Stimulated activated CD4-positive, alpha-beta T cell treated with anti-CD3 and anti-CD28 coated beads, Interleukin-2, amount 100 ng/mL, for 48 hours (primary cell): ENCODE measurements at regions not wholly inside any gene's neighbourhood (a gene's known extent, or its start where the extent isn't known, plus 50 kb on each side); places are given as distances from the start of the nearest gene placed in this dataset.
"Not testable (repeated sequence)": the region's sequence is repeated elsewhere in the genome, so short reads cannot be mapped to it uniquely, and the experiment has no call there.

Experiments used
- DNase-seq, 2 donors: peaks; one replicate each; pipeline ENCODE4 v3.0.0-alpha.2; 2020

DNA sequence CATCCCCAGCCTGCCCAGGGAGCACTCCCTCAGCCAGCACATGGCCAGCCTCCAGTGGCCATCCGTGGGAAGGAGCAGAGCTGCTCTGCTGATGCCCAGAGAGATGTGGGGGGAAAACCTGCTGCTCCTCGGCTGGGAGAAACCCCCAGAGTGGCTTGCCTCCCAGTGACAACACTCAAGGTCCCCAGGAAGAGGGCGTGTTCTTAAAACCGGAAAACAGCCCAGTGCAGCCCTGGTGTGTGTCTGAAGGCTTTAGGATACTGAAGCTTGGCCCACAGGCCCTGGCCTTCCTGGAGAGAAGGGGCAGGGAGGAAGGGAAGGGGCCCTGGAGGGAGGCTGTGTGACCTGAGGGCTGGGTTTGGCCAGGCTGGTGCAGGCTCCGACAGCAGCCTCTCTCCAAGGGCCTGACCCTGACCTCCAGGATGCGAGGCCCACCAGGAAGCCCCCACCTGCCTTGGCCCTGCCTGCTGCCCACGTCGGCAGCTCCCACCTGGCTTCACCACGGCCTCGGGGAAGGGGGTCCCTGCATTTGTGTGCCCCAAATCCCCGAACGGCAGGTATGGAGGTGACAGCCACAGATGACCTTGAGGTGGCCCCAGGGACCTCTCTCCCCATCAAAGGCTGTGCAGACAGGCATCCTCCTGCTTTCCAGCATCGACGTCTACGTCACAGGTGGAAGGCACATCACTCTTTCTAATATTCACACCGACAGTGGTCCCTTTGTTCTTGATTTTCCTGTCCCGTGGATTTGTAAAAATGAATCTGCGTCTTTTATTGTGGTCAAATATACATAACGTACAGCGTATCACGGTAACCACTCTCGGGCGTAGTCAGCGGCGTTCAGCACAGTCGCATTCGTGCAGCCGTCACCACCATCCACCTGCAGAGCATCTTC is 190.0 kb upstream of the C14orf180 start:
- no peak for DNase-seq

DNA sequence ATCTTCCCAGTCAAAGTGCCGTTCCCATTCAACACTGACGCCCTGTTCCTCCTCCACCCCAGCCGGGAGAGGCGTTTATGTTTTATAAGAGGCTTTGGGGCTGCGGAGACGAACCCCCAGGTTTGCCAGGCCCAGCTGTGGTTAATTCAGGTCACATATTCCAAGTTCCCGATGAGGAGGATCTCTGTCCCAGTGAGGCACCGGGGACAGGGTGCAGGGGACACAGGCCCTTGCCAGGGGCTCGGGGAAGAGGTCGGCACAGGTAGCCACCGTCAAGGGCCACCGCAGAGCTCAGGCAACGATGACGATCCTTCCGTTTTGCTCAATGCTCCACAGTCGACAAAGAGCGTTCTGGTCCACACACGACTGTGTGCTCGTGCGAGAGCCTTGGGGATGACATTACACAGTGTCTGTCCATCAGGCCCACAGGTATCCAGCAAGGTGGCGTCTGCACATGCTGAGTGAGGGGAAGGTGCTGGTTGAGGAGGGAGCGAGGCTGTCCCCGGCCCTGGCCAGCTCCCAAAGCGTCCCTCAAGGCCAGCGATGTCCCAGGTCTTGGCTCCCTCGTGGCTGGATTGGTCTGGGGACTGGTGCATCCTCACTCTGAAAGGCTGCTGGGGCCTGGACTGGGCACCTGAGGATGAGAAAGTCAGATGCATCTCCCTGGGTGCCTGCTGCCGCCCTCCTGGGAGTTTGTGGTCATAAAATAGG is 189.2 kb upstream of the C14orf180 start:
- no peak for DNase-seq

DNA sequence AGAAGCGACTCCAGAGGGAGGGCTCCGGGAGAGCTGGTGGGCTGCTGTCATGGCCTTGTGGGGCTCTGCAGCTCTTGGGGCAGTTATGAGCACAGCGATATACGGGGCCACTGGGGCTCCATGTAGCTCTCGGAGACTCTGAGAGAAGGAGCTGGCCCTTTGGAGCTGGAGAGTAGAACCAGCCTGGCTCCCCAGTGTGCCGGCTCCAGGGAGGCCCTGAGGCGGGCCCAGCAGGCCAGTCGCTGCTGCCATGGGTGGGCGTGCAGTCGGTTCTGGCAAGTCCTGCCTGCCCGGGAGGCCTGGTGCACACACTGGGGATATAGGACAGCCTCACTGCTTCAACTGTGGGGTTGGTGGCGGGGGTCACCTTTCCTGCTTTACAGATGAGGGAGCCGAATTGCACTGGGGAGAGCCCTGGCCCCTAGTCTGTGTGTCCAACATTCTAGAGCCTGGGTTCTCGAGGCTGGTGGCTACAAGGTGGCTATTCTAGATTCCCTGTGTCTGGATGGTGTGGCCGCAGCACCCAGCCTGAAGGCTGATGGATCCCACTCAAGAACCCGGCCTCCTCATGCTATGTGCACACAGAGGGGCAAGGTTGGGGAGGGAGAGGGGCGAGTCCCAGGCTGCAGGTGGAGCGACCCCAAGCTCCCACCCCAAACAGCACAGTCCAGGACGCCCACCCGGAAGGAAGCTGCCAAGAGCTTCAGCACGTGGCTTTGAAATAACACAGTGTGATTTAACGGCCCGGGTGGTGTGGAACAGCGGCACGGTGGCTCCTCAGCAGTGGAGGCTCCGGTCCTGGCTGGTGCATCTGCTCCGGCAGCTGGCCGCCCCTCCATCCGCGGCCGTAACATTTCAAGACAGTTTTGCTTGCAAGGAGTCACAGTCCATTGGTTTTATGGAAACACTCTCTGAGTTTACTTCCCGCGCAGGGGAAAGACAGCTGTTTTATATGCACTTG is 188.3 kb upstream of the C14orf180 start:
- no peak for DNase-seq

DNA sequence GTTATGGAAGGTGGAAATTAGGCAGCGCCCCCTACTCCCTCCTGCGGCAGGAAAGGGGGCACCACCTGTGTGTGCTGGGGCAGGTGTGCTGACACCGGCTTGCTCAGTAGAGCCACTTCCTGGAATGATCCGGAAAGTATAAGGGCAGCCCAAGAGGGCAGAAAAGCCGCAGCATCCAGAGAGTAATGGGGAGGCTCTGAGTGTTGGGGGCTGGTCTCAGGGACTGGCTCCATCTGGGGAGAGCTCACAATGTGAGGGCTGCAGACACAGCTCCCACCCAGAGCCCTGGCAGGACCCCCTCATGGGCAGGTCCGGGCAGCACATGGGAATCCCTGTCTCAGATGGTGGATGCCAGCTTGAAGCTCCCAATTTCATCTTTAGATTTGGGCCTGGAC is 187.6 kb upstream of the C14orf180 start:
- DNase-seq = no peak

DNA sequence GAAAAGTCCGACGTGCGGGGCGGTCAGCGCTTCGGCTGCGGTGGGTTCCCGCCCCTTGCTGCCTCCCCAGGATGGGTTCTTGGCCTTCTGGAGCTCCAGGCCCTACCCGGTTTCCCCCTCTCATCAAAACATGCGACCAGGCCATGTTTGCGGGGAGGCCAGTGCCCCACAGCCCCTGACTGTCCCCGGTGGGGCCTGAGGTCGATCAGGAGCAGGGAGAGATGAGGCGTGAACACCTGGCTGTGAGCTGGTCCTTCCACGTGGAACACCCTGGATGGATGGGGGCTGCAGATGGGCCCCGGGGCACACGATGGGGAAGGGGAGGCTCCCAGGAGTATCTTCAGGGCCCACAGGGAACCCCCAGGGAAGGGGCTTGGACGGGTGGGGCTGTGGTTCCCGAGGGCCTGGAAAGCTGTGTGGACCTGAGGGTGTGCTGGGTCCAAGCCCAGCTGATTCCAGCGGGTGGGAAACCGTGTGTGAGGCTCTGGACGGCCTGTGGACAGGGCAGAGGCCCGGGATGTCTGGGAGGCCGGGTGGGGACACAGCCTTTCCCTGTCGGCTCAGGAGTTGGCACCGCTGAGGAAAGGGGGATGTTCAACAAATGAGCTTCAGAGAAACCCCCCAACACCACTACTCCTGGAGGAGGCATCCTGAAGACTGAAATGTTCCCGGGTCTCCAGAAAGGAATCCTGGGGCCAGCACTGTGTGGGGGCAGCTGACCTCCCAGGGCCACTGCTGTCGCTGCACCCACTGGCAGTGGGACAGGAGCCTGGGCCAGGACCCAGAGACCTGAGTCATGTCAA is 187.0 kb upstream of the C14orf180 start:
- no peak for DNase-seq

DNA sequence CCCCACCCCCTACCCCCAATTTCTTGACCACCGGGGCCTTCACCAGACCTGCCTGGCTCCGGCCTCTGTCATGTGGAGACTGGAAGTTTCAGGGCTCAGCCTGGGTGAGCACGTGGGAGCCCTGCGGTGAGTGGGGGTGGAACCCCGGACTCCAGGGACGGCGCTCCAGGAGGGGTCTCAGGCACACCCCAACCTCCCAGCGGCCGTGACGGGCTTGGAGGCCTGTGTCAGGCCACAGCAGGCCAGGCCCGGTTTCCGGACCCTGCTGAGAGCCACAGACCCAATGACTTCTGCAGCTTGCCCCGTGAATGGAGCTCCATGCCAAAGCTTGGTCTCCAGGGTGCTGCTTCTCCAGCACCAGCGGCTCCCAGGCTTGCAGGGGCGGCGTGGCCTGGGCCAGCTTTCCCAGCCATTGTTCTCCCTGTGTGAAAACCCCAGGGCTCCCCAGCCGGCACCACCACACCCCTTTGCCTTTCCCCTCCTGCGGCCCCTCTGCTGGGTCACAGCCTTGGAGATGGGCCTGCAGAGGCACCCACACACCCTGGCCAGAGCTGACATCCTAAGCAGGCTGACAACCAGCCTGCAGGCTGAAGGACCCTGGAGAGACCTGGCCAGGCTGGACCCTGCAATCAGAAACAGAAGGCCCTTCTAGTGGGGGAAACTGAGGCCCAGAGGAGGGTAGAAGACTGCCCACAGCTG is 186.2 kb upstream of the C14orf180 start:
- DNase-seq = no peak

DNA sequence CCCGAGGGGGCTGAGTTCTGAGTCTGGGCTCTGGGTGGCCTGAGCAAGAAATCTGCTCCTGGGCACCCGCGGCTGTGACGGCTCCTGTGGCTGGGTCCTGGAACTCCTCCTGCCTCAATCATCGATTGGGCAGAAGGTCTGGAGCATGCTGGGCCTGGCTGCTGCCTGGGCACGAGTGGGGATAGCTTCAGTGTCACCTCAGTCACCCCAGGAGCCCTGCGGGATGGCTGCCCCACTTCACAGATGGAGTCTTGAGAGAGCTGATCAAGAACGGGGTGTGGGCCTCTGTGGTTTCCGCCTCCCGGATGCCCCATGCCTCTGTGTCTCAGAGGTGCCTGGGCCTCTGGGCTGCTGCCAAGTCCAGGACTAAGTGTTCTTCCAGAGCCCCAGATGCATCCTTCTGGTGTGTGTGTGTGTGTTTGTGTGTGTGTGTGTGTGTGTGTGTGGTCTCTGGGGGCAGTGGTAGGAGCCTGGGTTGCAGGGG is 185.6 kb upstream of the C14orf180 start:
- DNase-seq = peak; percentile 24 to 29

DNA sequence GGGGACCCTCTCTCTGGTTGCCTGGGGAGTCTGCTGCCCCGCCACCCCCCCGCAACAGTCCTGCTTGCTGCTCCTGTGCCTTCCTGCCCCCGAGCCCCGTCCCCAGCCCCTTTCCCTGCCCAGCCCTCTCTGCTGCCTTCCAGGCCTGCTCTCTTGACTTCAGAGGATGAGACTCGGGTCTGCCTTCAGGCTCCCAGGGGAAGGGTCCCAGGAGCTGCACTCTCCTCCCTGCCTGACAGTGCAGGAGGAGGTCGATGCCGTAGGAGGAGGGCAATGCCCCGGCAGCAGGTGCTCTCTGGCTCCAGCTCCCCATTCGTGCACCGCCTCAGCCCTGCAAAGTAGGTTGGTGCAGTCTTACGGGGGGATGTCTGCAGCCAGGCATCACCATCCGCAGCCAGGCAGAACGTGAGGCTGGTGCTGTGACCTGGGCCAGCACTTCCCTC is 185.1 kb upstream of the C14orf180 start:
- DNase-seq = no peak

DNA sequence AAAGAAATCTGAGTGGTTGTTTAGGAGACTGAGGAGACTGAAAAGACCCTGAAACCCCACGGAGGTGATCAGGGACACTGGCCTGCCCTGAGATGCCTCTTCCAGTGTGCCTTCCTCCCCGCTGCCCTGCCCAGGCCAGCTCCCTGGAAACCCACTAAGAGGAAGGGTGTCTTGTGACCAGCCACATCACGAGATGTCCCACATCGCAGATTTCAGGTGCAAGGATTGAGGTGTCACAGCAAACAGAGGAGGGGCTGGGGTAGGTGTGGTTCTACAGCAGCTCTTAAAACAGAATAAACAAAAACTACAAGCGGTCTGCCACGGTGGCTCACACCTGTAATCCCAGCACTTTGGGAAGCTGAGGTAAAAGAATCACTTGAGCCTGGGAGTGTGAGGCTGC is 184.3 kb upstream of the C14orf180 start:
- no peak for DNase-seq

DNA sequence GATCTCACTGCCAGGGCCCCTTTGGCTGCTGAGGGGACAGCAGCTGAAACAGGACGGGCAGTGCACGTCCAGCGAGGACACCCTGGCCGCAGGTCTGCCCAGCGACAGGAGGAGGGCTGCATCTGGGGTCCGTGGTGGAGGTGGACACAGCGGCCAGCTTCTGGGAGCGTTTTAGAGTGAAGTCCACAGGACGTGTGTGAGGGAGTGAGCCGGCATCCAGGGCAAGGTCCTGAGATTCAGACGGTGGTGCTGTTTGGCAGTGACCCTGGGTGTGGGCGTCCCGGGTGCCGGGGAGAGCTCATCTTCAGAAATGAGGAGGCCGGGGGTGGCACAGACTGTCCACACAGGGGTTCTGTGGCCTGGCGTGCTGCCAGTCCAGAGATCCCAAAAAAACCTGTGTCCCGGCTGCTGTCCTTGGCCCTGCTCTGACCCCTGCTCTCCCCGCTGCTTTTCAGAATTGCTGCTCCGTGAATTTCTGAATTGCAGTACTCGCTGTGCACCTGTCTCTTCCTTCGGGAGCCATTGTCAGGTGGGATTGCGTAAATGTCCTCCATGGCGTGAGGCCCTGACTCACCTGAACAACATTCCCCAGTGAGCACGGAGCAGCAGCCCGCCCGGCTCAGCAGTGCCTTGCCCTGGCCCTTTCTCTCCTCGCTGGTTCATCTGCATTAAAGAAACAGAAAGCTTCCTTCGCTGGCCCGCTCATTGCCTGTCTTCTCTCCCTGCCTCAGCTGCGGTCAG is 183.5 kb upstream of the C14orf180 start:
- DNase-seq = no peak

DNA sequence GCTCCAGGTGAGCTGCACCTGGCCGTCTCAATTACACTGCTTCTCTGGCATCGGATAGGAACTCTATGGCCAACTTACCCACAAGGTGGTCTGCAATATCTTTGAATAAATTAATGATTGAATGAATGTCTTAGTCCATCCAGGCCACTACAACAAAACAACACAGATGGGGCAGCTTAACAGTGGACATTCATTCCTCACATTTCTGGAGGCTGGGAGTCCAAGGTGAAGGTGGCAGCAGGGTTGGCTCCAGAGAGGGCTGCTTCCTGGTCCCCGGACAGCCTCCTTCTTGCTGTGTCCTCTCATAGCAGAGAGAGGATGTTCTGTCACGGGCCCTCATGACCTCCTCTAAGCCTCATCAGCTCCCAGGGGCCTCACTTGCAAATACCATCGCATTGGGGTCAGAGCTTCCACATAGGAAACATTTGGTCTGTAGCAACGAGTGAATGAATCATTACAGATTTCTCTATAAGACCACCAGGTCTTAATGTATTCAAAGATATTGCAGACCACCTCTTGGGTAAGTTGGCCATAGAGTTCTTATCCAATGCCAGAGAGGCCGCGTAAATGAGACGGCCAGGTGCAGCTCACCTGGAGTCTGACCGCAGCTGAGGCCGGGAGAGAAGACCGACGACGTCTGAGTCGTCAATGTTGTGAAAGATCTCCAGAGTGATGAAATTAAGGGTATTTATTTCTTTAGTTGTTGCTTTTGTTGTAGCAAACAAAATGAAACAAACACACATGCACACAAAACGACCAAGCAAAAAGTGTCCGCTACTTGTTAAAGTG is 182.7 kb upstream of the C14orf180 start:
- DNase-seq = no peak

DNA sequence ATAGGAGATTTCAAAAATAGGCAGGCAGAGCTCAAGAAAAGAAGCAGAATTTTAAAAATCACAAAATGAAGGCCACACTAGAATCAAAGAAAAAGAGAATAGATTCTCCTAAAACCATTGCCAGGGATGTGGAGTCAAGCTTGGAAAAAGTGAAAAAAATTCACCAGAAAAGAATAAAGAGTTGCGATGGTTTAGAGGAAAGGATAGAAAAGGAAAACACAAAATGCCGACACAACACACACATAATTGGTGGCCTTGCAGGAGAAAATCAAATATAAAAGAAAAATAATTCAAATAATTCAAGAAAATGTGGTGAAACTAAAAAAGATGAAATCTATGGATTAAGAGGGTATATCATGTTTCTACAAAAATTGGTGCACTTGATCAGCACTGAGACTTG is 181.6 kb upstream of the C14orf180 start:
- DNase-seq = no peak

DNA sequence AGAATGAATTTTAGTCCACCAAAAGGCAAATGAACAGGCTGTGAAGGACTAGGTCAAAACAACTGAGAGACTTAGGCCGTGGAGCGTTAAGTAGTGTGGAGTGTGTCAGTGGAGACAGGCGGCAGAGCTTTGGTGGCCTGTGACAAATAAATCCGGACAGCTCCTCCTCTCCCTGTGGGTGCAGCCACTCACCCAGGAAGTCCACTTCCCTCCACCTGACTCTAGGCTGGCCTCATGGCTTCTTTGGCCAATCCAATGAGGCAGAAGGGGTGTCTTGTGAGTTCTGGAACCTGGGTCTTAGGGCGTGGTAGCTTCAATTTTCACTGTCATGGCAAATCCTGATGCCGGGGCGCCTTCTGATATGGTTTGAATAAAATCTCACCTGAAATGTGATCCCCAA is 180.9 kb upstream of the C14orf180 start:
- DNase-seq = no peak

DNA sequence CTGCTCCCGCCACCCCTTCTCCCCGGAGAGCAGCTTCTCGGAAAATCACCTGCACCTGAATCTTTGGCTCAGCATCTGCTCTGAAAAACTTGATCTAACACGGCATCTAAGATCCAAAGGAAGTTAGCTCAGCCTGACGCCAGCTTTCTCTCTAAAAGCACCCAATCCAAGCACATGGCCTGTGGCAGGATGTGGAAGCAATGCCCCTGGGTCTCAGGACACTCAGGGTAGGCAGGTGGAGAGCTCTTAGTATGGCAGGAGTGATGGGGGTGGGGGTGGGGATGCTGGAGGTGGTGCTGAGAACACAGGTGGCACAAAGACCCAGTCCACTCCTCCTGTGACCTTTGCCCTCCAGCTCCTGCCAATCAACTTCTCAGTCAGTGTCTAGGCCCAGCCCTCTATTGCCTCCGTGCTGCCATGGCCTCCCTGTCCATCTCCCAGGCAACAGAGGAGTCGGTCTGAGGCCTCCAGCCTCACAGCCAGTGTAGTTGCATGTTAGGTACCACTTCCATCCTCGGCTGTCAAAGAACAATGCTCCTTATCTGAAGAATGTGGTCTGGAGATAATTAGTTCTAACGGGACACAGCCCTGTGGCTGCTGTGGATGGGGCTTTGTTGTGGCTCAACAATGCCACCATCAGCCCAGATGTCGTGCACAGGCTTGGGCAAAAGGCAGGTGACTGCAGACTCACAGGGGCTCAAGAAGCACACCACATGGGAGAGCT is 180.0 kb upstream of the C14orf180 start:
- DNase-seq = no peak

DNA sequence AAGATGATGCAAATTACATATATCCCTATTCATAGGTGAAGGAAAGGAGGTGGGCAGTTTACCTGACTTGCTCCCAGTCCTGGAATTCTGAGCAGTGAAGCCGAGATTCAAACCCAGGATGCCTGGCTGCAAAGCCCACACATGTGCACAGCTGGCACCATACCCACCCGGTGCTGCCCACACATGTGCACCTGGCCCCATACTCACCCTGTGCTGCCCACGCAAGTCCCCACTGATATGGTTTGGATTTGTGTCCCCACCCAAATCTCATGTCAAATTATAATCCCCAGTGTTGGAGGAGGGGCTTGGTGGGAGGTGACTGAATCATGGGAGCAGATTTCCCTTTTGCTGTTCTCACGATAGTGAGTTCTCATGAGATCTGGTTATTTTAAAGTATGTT is 179.2 kb upstream of the C14orf180 start:
- DNase-seq = no peak

DNA sequence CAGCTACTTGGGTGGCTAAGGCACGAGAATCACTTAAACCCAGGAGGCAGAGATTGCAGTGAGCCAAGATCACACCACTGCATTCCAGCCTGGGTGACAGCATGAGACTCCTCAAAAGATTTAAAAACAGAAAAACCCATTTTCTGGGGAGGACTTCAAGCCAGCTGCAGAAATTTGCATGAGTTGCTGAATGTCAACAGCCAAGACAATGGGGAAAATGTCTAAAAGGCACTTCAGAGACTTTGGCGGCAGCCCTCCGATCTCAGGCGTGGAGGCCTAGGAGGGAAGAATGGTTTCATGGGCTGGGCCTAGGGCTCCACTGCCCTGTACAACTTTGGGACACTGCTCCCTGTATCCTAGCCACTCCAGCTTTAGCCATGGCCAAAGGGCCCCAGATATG is 177.8 kb upstream of the C14orf180 start:
- DNase-seq = no peak

DNA sequence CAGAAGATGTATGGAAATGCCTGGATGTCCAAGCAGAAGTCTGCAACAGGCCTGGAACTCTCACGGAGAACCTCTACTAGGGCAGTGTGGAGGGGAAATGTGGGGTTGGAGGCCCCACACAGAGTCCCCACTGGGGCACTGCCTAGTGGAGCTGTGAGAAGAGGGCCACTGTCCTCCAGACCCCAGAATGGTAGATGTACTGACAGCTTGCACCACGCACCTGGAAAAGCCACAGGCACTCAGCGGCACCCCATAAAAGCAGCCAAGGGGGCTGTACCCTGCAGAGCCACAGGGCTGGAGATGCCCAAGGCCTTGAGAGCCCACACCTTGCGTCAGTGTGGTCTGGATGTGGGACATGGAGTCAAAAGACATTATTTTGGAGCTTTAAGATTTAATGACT is 177.3 kb upstream of the C14orf180 start:
- DNase-seq = not testable (repeated sequence)

DNA sequence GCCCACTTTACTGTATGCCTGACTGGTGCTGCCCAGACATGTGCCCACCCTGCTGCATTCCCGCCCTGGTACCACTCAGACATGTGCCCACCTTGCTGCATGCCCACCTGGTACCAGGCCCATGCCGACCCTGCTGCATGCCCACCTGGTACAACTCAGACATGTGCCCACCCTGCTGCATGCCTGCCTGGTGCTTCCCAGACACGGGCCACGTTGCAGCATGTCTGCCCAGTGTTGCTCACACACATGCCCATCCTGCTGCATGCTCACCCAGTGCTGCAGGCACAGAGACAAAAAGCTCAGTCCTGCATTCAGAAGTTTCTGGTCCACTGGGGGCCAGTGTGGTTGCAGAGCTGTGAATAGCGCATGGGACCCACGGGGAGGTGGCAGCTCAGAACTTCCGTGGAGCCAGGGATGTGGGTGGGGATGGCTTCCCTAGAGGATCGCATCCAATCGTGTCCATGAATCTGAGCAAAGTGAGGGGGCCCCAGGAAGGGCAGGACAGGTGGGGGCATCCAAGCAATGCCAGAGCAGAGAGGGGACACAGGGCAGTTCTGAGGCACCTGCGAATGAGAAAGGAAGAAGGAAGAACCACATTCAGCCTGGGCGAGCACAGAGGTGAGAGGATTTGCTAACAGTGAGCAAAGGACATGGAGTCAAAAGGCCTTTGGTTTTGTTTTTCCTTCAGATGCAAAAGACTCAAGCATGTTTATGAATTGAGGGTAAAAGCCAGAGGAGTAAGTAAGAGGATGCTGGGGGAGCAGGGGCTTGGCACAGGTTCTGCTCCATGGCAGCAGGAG is 175.9 kb upstream of the C14orf180 start:
- no peak for DNase-seq
